NT2/D1 (cell line): ENCODE measurements at regions not wholly inside any gene's neighbourhood (a gene's known extent, or its start where the extent isn't known, plus 50 kb on each side); places are given as distances from the start of the nearest gene placed in this dataset.

Source experiments
- SUZ12 ChIP-seq: IDR thresholded peaks from 2 replicates; pipeline ENCODE4 v1.6.1; 2011; ENCODE audit not compliant: insufficient read length, insufficient read depth; ENCODE audit errors: extremely low read depth
- YY1 ChIP-seq: IDR thresholded peaks from 2 replicates; pipeline ENCODE4 v1.6.1; 2011; ENCODE audit not compliant: insufficient read length, insufficient read depth
- ZNF274 ChIP-seq: IDR thresholded peaks from 2 replicates; pipeline ENCODE4 v1.6.1; 2011; ENCODE audit warnings: mild to moderate bottlenecking, low read depth, low read length

GRCh38 chr6:156438350-156438923 lies 338.7 kb upstream of the ARID1B start:
- TF ChIP-seq ZNF274: no peak
- TF ChIP-seq YY1: no peak
- no peak for TF ChIP-seq SUZ12
